GM21360 (cell line): ENCODE measurements at regions not wholly inside any gene's neighbourhood (a gene's known extent, or its start where the extent isn't known, plus 50 kb on each side); places are given as distances from the start of the nearest gene placed in this dataset.

Source experiments
- ATAC-seq: cut with Tn5 transposase; IDR thresholded peaks from one replicate; pipeline ENCODE4 v1.9.1; 2021; ENCODE audit warnings: mild to moderate bottlenecking, moderate library complexity; ENCODE audit not compliant: unreplicated experiment

DNA sequence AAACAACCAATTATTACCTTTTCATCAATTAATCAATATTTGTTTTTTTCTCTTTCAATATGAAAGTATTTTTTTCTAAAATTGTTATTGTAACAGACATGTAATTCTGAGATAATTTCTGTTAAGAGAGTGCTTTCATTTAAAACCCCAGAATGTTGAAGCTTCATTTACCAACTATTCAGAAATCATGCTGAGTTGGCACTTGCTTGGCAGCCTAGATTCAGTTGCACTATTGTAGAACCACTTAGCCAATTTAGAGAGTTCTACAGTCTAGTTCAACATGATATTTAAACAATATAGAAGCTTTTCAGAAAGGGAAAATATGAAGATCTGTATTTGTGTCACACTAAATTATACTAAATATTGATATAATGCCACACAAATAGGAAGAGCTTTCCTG, 56.1 kb upstream of the NKAIN2 start:
- no peak for ATAC-seq

GRCh38 chr6:123745895-123746294, 57.8 kb upstream of the NKAIN2 start:
- no peak for ATAC-seq

- ATAC-seq, result no peak
Observed at GRCh38 chr6:123744840-123745239, 58.8 kb upstream of the NKAIN2 start.

DNA sequence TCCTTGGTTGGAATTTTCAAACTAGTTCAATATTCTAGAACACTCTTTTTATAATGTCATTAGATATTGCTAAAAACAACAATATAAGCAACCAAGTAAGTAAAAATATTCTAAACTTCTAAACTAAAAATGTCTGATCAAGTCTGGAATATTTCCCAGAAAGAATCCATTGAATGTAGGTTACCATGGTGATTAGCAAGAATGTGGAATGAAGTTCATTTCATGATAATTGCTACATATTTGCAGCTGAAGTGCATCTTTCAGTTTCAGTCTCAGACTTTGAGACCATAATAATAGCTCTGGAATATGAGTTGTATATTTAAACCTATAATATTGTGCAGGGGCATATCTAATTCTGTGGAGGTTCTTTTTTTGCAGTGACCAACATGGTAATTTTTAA, 61.0 kb upstream of the NKAIN2 start:
- ATAC-seq, result no peak

- ATAC-seq, result no peak
Observed at GRCh38 chr6:123733180-123733579, 70.5 kb upstream of the NKAIN2 start.

GRCh38 chr6:123716506-123716905, 79.8 kb upstream of the TRDN start:
- ATAC-seq, result no peak

GRCh38 chr6:123715006-123715863, 78.5 kb upstream of the TRDN start:
- ATAC-seq, result peak; percentile 56

GRCh38 chr6:123712831-123713230, 76.1 kb upstream of the TRDN start:
- ATAC-seq, result no peak

DNA sequence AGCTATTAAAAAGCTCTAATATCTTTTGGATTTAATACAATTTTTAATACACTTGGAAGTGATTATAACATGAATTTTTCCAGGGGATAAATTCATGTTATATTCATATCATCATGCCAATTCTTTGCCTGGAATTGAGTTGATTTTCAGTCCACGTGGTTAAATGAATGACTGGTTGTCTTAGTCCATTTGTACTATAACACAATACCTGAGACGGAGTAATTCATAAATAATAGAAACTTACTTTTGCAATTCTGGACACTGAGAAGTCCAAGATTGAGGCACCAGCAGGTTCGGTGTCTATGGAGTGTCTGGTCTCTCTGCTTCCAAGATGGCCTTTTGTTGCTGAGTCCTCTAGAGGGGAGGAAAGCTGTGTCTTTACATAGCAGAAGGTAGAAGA, 66.2 kb upstream of the TRDN start:
- no peak for ATAC-seq

DNA sequence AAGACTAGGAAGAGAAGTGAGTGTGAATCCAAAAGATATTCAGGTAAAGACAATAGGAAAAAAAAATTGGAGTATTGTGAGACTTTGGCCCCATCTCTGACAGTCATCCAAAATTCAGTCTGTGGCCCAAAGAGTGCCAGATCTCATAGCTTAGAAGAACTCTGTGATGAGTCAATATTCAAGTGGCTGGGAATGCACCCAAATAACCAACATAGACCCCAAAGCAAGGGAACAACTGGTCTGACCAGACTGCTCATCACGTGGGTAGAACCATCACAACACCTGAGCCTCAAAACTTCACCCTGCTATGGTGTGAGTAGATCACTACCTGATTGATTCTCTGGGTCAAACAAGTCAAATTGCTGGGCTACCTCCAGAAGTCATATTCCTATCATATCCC, 51.1 kb upstream of the TRDN start:
- no peak for ATAC-seq
